Renal pelvis (tissue), 1 donor: ENCODE measurements at regions not wholly inside any gene's neighbourhood (a gene's known extent, or its start where the extent isn't known, plus 50 kb on each side); places are given as distances from the start of the nearest gene placed in this dataset.

Experiments used
- DNase-seq: peaks from one replicate; pipeline ENCODE4 v3.0.0-alpha.2; 2013

DNA sequence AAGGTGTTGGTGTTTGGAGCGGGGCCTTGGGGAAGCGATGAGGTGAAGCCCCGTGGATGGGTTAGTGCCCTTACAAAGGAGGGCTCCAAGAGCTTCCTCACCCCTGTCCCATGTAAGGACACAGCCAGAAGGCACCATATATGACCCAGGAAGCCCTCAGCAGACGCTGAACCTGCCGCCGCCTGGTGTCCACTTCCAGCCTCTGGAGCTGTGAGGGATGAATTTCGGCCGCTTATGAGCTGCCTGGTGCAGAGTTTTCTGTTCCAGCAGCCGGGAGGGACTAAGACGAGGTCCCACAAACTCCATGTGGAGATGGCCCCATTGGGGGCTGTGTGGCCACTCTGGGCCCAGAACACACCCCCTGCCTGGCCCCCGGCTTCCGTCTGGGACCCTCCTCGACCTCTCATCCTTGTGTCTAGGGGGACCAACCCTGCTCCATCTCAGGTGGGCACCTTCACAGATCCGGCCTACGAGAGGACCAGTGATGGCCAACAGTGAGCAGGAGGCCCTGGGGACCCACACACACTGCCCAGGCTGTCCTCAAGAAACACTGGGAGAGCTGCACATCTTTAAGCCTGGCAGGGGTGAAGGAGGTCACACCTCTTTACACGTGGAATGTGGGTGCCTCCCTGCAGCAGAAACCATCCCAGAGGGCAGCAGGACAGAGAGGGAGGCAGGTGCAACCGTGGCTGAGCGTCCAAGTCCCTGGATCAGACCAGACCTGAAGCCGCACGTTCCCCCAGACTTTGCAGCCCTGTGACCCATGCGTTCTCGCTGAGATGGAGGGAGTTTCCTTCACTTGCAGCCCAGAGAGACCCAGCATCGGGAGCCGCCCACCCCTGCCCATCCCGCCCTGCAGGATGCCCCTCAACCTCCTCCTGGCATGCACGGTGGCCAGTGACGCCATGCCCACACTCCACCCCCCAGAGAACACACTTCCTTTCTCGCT lies 96.1 kb downstream of the PDGFA start:
- no peak for DNase-seq

DNA sequence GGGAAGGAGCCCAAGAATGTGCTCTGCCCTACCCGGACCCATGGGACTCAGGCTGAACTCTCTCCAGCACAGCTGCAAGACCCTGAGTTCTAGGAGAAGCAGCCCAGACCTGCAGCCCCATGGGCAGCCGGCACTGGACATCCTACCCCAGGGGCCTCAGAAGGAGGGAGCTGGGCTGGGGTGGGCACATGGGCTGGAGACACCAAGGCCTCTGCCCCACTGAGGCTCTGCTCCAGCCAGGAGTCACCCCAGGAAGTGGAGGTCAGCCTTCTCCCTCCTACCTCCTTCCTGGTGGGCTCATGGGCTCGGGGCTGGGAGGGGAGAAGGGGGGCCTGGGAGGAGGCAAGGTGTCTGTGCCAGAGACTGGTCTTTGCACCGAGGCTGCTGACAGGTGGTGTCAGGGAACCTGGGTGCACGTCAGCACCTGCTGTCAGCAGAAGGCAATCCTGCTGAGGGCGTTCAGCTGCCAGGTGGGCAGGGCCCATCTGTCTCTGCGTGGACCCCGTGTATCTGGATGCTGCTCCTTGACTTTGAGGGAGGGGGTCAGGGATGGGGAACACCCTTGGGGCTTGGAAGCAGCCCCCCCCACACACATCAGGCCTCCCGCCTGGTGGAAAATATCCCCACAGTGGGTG lies 95.2 kb downstream of the PDGFA start:
- DNase-seq: no peak

DNA sequence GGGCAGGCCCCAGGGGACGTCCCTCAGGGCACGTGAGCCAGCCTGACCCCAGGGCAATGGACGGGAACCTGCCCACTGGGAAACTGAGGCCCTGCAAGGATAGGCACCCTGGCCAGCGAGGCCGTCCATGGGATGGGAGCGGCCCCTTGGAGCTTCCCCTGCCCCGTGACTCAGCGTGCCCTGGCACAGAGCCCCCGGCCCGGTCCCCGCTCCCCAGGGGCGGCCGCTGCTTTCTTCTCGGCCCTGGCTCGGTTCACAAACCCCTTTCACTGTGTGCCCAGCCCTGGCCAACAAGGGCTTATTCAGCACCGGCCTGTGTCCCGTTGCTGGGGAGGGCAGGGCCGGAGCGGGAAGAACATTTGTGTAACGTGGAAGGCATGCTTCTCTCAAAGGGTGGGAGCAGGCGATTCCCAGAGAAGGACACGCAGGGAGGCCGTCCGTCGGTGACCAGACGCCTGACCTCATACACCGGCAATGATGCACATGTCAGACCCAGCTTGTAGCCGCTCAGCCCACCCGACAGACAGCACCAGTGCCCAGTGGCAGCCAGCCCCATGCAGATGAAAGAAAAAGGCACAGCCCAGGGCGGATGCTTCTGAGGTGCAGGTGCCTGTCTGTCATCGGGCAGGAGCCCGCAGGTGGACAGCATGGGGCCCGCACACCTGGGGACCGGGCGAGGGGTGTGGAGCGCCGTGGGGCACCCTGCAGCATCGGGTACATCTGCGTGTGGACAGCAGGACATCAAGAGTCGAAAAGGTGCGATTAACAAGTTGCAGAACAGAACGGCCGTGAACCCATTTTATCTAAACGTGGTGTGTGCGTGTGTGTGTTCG lies 94.5 kb downstream of the PDGFA start:
- DNase-seq: no peak

DNA sequence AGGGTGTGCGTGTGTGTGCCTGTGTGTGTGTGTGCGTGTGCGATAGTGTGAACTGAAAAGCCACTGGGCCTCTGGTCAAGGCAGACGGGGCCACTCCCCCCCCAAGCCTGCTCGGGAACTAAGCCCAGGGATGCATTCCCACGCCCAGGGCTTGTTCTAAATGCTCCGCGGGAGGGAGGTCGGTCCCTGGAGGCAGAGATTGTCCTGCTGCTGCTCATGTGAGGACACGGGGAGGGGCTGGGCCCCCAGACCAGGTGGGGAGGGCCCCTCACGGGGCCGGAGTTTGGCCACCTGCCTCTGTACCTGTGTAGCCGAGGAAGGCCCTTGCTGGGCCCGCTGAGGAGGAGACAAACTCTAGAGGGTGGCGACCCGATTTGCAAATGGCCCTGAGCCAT lies 93.9 kb downstream of the PDGFA start:
- no peak for DNase-seq

DNA sequence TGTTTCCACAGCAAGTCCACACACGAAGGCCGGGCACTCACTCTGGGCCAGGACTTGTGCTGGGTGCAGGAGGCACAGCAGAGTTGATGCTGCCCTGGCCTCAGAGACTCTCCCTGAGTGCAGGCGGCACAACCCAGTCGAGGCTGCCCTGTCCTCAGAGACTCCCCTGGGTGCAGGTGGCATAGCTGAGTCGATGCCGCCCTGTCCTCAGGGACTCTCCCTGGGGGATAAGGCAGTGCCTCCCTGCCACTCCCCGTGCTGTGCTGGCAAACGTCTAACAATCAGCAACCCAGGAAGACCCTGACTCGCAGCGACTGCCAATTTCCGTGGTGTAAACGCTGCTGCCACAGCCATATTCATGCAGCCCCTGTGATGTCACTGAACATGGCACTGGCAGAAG lies 93.1 kb downstream of the PDGFA start:
- no peak for DNase-seq

DNA sequence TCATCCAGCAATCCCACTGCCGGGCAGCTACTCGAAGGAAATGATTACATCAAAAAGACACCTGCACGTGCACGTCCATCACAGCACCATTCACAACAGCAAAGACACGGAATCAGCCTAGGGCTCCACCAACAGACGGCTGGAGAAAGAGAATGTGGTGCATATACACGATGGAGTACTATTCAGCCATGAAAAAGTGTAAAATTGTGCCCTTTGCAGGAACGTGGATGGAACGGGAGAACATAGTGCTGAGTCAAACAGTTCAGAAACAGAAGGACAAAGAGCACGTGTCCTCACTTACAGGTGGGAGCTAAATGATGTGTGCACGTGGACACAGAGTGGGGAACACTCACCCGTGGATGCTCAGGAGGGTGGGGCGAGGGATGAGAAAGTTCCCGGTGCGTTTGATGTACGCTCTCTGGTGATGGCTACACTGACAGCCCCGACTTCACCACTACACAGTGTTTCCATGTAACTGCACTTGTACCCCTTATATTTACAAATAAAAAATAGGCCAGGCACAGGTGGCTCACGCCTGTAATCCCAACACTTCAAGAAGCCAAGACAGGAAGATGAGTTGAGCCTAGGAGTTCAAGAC lies 92.0 kb downstream of the PDGFA start:
- no peak for DNase-seq

DNA sequence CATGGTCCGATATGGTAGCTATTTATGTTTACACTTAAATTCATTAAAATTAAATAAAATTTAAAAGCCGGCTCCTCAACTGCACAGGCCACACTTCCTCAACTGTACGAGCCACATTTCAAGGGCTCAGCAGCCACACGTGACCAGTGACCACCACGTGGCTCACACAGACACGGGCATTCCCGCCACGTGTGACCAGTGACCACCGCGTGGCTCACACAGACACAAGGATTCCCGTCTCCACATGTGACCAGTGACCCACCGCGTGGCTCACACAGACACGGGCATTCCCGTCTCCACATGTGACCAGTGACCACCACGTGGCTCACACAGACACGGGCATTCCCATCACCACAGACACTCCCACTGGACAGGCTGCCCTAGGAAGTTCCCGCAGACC lies 91.3 kb downstream of the PDGFA start:
- DNase-seq: no peak

DNA sequence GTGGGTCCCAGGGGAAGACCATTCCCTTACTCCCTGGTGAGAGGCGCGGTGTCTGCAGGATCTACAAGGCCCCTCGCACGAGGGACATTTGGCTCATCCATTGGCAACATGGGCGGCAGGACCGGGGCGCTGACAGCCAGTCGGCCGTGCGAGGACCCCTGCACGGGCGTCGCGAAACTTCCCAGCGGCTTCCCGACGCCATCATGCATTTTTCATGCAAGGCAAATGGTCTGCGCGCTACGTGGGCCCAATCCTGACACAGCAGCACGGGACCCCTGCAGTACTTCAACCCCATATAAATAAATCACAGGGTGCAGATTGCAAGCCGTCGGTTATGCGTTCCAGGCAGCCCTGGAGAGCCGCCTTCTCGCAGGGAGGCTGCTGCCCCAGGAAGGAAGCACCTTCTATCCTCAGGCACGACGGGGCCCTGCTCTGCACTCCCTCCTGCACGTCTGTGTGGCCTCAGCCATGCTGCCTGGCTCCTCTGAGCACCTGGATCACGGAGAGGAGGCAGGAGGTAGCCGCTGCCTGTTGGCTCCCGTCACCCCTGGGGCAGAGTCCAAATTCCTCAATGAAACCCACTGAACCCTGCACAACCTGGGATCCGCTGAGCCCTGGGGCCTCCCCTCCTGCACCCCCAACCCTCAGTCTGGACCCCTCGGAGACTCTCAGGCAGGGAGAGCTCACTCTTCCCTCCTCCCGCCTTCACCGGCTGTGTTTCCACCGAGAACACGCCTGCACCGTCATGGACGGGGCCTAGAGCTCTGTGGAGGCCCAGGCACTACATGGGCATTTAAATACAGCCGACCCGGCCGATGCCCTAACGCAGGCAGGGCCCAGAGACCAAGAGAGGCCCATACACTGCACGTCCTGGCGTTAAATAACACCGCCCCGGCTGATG lies 90.5 kb downstream of the PDGFA start:
- DNase-seq: no peak

DNA sequence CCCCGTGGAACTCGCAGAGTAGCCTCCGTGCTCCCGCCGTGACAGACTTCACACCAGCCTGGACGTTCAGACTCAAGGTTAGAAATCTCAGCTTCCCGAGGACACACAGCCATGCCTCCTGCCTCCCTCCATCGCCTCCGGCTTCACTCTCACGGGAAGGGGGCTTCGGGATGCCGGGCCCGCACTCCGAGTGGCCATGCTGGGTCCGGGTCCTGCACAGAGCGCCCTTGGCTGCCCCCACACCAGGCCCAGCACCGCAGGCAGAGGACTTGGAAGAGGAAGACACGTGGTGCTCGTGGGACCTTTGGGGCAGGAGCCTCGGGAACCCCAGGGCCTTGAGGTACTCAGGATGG lies 89.8 kb downstream of the PDGFA start:
- no peak for DNase-seq

DNA sequence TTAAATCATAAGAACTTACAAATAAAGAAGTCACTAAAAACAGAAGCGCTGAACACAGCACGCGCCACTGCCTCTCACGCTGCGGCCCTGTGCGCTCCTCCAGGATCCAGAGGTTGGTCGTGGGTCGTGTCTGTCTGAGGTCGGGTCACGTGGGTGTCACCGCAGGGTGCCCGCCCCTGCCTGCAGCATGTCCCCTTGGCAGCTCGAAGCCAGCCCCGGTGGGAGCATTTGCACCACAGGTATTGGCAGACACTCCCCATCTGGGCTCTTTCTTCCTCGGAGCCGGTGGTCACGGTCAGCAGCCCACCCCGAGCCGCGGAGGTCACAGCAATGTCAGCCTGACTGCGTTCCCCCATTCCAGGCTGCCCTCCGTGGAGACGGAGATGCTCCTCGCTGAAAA lies 88.6 kb downstream of the PDGFA start:
- DNase-seq: no peak

DNA sequence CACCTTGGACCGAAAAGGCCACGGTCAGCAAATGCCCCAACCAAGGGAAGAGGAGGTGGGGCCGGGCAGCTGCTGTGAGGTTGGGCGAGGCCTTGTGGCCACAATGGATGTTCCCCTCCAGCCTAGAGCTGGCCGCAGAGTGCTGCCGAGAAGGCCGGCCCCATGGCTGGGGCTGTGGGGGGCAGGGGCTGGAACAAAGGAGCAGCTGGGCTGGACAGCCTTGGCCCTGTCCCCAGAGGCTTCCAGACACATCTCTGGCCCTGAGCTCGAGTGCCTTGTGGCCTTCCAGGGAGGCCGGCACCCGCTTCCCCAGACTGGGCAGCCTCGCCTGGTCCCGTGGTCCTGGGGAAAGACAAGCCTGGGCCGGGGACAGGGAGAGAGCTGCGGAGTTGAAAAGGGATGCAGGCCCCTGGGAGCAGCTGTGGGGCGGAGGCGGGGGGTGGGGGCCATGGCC lies 88.0 kb downstream of the PDGFA start:
- no peak for DNase-seq

DNA sequence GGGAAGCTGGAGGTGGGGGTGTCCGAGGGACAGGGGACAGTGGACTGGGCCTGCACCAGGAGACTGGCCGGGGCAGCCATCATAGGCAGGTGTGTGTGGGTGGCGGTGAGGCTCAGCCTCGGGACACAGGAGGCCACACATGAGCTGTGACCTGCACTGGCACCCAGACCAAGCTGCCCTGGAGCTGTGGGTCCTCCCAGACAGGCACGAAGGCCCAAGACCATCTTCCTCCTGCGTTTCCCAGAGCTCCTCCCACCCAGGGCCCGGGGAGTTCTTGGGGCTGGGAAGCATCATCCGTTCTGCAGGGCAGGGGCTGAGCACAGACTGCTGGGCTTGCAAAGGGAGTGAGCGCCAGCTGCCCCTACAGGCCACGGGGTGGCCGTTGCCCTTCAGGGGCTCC lies 87.4 kb downstream of the PDGFA start:
- no peak for DNase-seq

DNA sequence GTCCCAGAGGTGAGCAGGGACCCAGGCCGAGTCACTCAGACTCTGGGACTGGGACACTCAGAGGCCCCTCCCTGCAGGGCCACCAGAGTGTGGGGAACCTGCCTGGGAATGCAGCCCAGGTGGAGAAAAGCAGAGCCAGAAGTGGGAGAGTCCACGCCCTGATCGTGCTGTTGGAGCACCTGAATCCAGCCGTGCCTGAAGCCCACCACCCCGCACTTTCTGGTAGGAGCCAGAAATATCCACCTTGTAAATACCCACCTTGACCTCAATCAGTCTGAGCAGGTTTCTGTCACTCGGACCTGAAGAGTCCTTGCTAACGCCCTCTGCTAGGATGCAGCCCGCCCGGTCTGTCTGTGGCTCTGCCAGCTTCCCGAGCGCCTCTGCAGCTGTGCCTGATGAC lies 86.7 kb downstream of the PDGFA start:
- no peak for DNase-seq

DNA sequence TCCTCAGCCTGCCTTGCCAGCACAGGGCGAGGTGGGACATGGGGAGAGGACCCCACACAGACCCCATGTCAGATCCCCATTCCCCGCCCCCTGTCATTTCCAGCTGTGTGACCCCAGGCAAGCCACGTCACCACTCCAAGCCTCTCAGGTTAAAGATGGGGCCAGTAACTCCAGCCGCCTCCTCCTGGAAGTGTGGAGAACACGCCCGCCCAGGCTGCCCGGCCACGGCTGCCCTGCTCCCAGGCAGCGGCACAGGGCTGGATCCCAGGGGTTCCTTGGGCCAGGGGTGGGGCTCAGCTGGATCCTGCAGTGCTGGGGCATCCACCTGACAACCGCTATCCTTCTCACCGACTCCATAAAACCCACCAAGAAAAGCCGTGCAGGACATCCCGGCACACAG lies 86.1 kb downstream of the PDGFA start:
- no peak for DNase-seq

DNA sequence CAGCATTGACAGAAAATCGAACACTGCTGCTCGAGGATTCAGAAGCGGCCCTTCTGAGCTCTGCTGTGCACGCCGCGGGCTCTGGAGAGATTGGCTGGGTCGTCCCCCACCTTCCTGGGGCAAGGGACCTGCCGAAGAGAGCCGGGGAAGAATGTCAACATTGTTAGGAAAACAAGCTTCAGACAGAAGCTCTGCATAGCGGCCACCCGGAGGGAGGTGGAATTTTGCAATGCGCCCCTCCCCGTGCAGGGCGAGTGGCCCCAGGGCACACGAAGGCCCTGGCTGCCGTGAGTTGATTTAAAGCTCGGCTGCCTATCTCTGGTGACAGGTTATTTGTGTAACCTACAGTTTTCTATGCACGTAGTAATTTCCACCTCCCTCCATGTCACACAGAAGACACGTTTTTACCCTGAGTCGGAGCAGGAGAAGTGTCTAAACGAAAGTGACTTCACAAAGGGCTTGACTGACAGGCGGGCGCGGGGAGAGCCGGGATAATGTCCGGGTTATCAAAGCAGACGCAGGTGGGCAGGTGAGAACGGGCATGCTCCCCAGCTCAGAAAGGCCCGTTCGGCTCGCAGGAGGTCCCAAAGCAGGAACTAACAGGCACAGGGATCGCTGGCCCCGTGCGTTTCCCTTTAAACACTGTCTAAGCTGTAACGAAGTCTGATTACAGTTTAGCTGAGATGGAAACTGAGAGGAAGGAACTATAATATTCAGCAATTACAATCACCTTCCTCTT lies 84.6 kb downstream of the PDGFA start:
- DNase-seq: no peak

DNA sequence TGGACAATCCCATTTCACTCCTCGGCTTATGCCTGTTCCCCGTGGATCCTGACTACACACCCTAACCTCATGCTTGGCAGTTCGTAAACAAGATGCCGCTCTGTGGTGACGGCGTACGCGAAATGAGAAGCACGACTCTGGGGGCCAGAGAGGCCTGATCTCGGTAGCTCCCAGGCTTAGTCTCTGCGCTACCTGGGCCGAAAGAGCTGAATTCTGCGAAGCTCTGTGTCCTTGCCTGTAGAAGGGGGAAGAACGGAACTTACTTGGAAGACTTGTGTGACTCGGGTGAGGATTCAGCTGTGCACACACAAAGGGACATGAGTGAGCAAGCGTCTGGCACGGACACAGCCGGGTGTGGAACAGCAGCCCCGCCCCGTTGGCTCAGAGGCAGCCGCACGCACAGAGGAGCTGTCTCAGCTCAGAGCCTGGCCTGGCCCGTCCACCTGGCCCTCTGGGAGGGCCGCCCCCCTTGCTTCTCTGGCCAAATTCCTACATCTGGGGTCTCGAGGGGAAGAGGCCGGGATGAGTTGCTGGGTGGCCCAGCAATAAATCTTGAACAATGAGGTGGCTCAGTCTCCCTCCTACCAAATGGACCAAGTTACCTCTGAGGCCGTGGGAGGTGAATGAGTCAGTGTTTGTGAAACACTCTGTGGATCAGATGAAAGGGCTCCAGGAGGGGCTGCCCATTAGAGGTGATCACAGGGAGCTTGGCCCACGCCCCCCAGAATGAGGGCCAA lies 83.8 kb downstream of the PDGFA start:
- DNase-seq: no peak

DNA sequence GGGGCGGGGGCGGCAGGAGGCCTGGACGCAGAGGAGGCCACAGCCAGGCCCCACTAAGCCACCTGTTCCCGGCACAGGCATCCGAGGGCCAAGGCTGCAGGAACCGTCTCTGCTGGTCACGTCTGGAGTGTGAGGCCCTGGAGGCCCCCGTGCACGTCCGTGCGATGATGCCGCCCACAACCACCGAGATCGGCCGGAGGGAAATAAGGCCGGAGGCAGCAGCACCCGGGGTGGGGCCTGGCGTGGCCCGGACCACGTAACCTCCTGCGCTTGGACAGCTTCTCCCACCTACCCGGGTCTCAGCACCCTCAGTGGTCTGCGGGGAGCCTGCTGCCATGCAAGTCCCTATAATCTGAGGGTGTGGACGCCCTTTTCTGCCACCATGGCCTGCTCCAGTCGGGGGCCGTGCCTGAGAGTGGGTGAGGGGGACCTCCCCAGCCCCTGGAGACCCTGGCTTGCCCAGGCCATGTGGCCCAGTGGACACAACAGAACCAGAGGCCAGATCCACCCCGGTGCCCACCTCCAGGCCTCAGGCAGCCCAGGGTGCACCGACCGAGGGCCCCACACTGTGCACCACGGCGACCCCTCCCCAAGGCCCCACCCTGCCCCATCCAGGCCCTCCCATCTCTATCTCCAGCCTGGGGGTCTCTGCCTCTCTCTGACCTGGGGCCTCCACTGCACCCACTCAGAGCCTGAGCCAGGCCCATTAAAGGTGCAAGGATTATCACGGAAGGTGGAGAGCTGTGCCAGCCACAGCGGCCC lies 83.1 kb downstream of the PDGFA start:
- DNase-seq: no peak

DNA sequence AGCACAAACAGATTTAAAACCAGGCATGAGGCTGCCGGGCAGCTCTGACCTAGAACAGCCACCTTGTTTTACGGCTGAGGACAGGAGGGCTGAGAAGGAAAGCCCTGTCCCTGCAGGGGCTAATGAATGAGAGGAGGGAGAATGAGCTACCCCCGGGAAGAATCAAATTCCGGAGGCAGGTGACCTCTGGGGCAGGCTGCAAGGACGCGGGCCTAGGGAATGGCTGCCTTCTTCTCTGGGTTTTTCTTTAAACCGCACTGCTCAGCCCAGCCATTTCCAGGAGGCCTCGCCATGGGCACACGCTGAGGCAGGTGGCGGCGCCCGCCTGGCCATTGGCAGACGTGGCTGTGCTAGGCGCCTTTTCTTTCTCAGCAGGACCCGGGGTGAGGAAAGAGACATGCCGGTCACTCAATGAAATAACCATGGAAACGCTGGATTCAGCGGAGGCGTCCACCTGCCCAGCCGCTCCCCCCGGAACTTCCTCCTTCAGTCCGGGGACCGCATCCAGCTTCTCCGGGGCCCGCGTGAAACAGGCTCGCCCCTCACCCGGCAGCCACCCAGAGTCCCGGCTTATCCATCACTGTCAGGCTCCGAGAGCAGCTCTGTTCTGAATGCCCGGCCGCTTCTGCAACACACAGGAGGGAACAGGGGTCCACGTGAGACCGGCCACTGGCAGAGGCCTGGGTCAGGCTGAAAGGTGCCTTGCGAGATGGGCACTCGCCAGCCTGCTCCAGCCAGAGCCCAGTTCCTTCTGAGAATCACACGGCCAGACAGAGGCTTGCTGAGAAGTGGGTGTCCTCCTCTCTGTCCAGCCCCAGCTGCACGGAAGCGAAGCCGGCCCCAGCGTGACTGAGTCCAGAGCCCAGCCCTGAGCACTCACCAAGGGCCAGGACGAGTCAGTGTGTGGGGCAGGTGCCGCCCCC lies 82.1 kb downstream of the PDGFA start:
- no peak for DNase-seq
